Lung (tissue), 11 donors: ENCODE measurements at regions not wholly inside any gene's neighbourhood (a gene's known extent, or its start where the extent isn't known, plus 50 kb on each side); places are given as distances from the start of the nearest gene placed in this dataset.
A peak's percentile ranks its signal among the peaks of the same experiment; 100 is the strongest.
"Not testable (repeated sequence)": the region's sequence is repeated elsewhere in the genome, so short reads cannot be mapped to it uniquely, and the experiment has no call there.

Source experiments
- ATAC-seq: fragments of 200-7000 bp; cut with Tn5 transposase; one replicate; pipeline ENCODE4 v1.9.1; 2020; ENCODE audit warnings: moderate number of reproducible peaks; ENCODE audit not compliant: insufficient read depth, low FRiP score
- DNase-seq, 3 donors: peaks; one replicate each; pipeline ENCODE4 v3.0.0-alpha.2; 2013 to 2017
- H3K27ac ChIP-seq, 2 donors: one replicate each; pipeline ENCODE4 v1.5.1; 2013; ENCODE audit warnings: mild to moderate bottlenecking in 2 of 2, moderate library complexity in 2 of 2, control low read depth in 1 of 2, inconsistent platforms in 1 of 2, low read depth in 1 of 2, low read length in 1 of 2
- H3K27me3 ChIP-seq, 3 donors: one replicate each; pipeline ENCODE4 v1.5.1; 2013; ENCODE audit warnings: low read length in 2 of 3; ENCODE audit not compliant: control insufficient read depth in 3 of 3, insufficient read depth in 3 of 3
- H3K36me3 ChIP-seq, 4 donors: one replicate each; pipeline ENCODE4 v1.5.1; 2013; ENCODE audit warnings: low read length in 4 of 4, mild to moderate bottlenecking in 1 of 4, moderate library complexity in 1 of 4; ENCODE audit not compliant: control insufficient read depth in 4 of 4, insufficient read depth in 4 of 4
- H3K4me1 ChIP-seq, 5 donors: one replicate each; pipeline ENCODE4 v1.5.1; 2013; ENCODE audit warnings: low read length in 5 of 5, mild to moderate bottlenecking in 2 of 5, moderate library complexity in 1 of 5; ENCODE audit not compliant: control insufficient read depth in 5 of 5, insufficient read depth in 5 of 5
- H3K4me3 ChIP-seq: one replicate; pipeline ENCODE4 v1.5.1; 2013; ENCODE audit warnings: mild to moderate bottlenecking, control low read depth, moderate library complexity
- H3K9ac ChIP-seq, 2 donors: one replicate each; pipeline ENCODE4 v1.5.1; 2013; ENCODE audit warnings: low read length in 2 of 2, control low read depth in 1 of 2; ENCODE audit not compliant: insufficient read depth in 1 of 2
- H3K9me3 ChIP-seq, 4 donors: one replicate each; pipeline ENCODE4 v1.5.1; 2013; ENCODE audit warnings: low read length in 3 of 4, mild to moderate bottlenecking in 1 of 4, moderate library complexity in 1 of 4; ENCODE audit not compliant: control insufficient read depth in 4 of 4, insufficient read depth in 3 of 4
- CTCF ChIP-seq: IDR thresholded peaks from 2 replicates; pipeline ENCODE4 v1.5.1; 2012; ENCODE audit warnings: mild to moderate bottlenecking; ENCODE audit errors: control extremely low read depth, extremely low read depth
- WGBS, 2 donors: extraction: QIAGEN DNeasy Blood & Tissue Kit; methylation state at CpG; one replicate each; pipeline ENCODE4 v1.1.7; 2013; 5-methylcytosine and 5-hydroxymethylcytosine counted together
- donor health status: control.
- donor health status: control.
- donor health status: Bipolar disorder and iron deficiency.
- donor health status: healthy.
- donor health status: DM: yes; HTN: yes; CAD: no.

GRCh38 chr12:72209086-72209485 lies 63.1 kb upstream of the TRHDE start:
- DNase-seq (no peak), ATAC-seq (no peak)
- H3K9me3 ChIP-seq: peaks cover 0 to 2% (median 0%) of the 10 kb centered on the region in 4 donors
- no peak for TF ChIP-seq CTCF
- peaks cover 0 to 13% (median 0%) of the 10 kb centered on the region in 5 donors for H3K4me1 ChIP-seq
- no peak overlapping the region for H3K27ac ChIP-seq
- 76 to 89% methylated on average over 2 of the region's 2 CpGs for WGBS, 2 donors
- no peaks in the 10 kb centered on the region for H3K27me3 ChIP-seq
- H3K9ac ChIP-seq: no peak overlapping the region
- no peak overlapping the region for H3K4me3 ChIP-seq
- H3K36me3 ChIP-seq: no peaks in the 10 kb centered on the region

DNA sequence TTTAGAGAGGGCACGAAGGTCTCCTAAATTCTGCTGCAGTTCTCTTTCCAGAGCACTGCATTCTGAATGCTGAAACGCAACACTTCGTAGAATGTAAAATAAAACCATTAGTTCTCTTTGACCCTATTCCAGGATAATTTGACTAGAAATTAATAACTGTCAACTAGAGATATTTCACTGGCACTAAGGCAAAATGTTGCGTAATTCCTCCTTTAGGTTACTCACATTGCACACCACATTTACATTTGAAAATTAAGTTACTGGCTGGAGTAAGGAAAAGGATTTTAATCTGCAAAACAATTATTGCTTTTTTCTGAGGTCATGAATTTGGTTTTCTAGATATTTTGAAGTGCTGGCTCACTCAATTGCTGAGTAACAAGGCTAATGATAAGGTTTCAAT lies 58.0 kb upstream of the TRHDE start:
- WGBS, 2 donors: 49 to 63% methylated on average over 4 of the region's 4 CpGs
- no peaks in the 10 kb centered on the region for H3K27me3 ChIP-seq
- H3K9me3 ChIP-seq: peaks cover 0 to 2% (median 0%) of the 10 kb centered on the region in 4 donors
- H3K4me1 ChIP-seq: no peaks in the 10 kb centered on the region
- DNase-seq: peak in 2 of 3 donors; percentile 42 to 72
- H3K4me3 ChIP-seq: no peak overlapping the region
- H3K36me3 ChIP-seq: no peaks in the 10 kb centered on the region
- H3K9ac ChIP-seq: no peak overlapping the region
- H3K27ac ChIP-seq: no peak overlapping the region
- no peak for TF ChIP-seq CTCF
- ATAC-seq: no peak

GRCh38 chr12:72215287-72215686 lies 56.9 kb upstream of the TRHDE start:
- 81 to 87% methylated on average over 2 of the region's 3 CpGs for WGBS, 2 donors
- not testable (repeated sequence) for DNase-seq, H3K36me3 ChIP-seq, H3K9ac ChIP-seq, H3K27me3 ChIP-seq, H3K4me3 ChIP-seq, ATAC-seq, H3K9me3 ChIP-seq, H3K4me1 ChIP-seq, H3K27ac ChIP-seq

GRCh38 chr12:72219937-72220336 lies 52.2 kb upstream of the TRHDE start:
- ATAC-seq: no peak
- Histone ChIP-seq H3K4me3 (no peak overlapping the region), H3K27me3 (no peaks in the 10 kb centered on the region), H3K9me3 (no peaks in the 10 kb centered on the region), H3K4me1 (no peaks in the 10 kb centered on the region), H3K9ac (no peak overlapping the region), H3K36me3 (no peaks in the 10 kb centered on the region), H3K27ac (no peak overlapping the region)
- no peak for TF ChIP-seq CTCF
- DNase-seq: no peak
